ENCODE measurements at regions not wholly inside any gene's neighbourhood (a gene's known extent, or its start where the extent isn't known, plus 50 kb on each side); places are given as distances from the start of the nearest gene placed in this dataset.

DNA sequence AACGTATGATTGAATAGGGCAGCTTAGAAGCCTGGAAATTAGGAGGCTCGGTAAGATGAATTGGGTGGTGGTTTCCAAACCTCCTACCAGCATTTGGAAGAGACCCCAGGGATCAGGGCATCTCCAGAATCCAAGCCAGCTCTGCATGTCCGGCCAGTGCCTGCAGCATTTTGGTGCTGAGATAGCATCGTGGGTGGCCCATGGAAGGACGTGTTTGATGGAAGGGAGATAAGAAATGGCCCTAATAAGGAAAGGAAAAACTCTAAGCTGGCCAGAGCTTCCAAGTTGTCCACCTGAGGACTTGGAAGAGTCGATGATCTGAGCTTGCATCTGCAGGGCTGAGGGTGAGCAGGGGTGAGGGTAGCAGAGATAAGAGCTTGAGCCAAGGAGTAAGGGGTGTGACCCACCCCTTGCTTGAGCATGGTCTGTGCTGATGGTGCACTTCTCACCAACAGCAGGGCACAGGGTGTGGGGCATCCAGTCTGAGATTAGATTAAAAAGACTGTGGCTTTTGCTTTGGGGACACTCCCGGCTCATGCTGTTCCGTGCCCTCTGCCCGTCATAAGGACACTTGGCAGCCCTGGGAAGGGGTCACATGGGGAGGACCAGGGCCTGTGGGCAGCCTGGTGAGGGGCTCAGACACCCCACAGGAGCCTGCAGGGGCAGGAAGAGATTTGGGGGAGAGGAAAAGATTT is 213.2 kb downstream of the ERMARD start:
- H4K8ac ChIP-seq (ENCODE audit: low read depth, low read length): no peak overlapping the region
- H3K23ac ChIP-seq (ENCODE audit: low read length): no peak overlapping the region
- no peaks in the 10 kb centered on the region for H3K36me3 ChIP-seq (ENCODE audit: control insufficient read depth in 1 of 2, insufficient read depth in 2 of 2, low read length in 2 of 2)
- H2BK120ac ChIP-seq (ENCODE audit: insufficient read depth, low read length, poor library complexity): no peak overlapping the region
- no peaks in the 10 kb centered on the region for H3K27me3 ChIP-seq (ENCODE audit: insufficient read depth, low read length)
- no peak overlapping the region for H3K4me2 ChIP-seq (ENCODE audit: low read length)
- peaks cover 5% of the 10 kb centered on the region for H3K9me3 ChIP-seq (ENCODE audit: insufficient read depth, low read depth, low read length)
- H3K79me1 ChIP-seq (ENCODE audit: low read length): peaks cover 5% of the 10 kb centered on the region
- peaks cover 3 to 8% of the 10 kb centered on the region in 2 experiments for H3K4me1 ChIP-seq (ENCODE audit: control insufficient read depth in 1 of 2, insufficient read depth in 2 of 2, low read length in 2 of 2)
- H3K9ac ChIP-seq (ENCODE audit: low read length): no peak overlapping the region
- H2AFZ ChIP-seq (ENCODE audit: insufficient read depth, low read length, poor library complexity): no peak overlapping the region
- no peak overlapping the region for H2BK12ac ChIP-seq (ENCODE audit: low read length)
- no peaks in the 10 kb centered on the region for H3K79me2 ChIP-seq (ENCODE audit: control insufficient read depth, insufficient read depth, low read length, poor library complexity)
- no peak overlapping the region for H3K4ac ChIP-seq (ENCODE audit: low read depth, low read length)
- DNase-seq: peak; percentile 19 to 68
- no peak overlapping the region for H4K91ac ChIP-seq (ENCODE audit: low read depth, low read length)
- no CpG with 5 or more reads among the region's 9 CpGs for WGBS (ENCODE audit: extremely low coverage, insufficient coverage, insufficient read length)
- no peak overlapping the region for H3K14ac ChIP-seq (ENCODE audit: low read length)
- H3K27ac ChIP-seq (ENCODE audit: low read depth, low read length): no peak overlapping the region
- no peak overlapping the region for H4K12ac ChIP-seq (ENCODE audit: low read depth, low read length)
- H3K4me3 ChIP-seq (ENCODE audit: low read depth, low read length): no peak overlapping the region
- H2BK5ac ChIP-seq (ENCODE audit: low read depth, low read length, poor library complexity): no peak overlapping the region
- H2AK5ac ChIP-seq (ENCODE audit: low read length): no peak overlapping the region
- no peak overlapping the region for H3K18ac ChIP-seq (ENCODE audit: low read length)

GRCh38 chr6:169963581-169964297 is 212.3 kb downstream of the ERMARD start:
- Histone ChIP-seq H3K9me3 (ENCODE audit: insufficient read depth, low read depth, low read length) (peaks cover 5% of the 10 kb centered on the region), H3K14ac (ENCODE audit: low read length) (no peak overlapping the region), H2AK5ac (ENCODE audit: low read length) (no peak overlapping the region), H3K23ac (ENCODE audit: low read length) (no peak overlapping the region), H3K79me2 (ENCODE audit: control insufficient read depth, insufficient read depth, low read length, poor library complexity) (no peaks in the 10 kb centered on the region), H4K12ac (ENCODE audit: low read depth, low read length) (no peak overlapping the region), H4K91ac (ENCODE audit: low read depth, low read length) (no peak overlapping the region), H2BK120ac (ENCODE audit: insufficient read depth, low read length, poor library complexity) (no peak overlapping the region), H3K4me2 (ENCODE audit: low read length) (no peak overlapping the region), H3K36me3 (ENCODE audit: control insufficient read depth in 1 of 2, insufficient read depth in 2 of 2, low read length in 2 of 2) (no peaks in the 10 kb centered on the region), H3K4ac (ENCODE audit: low read depth, low read length) (no peak overlapping the region), H3K79me1 (ENCODE audit: low read length) (peaks cover 5% of the 10 kb centered on the region), H2AFZ (ENCODE audit: insufficient read depth, low read length, poor library complexity) (no peak overlapping the region), H3K9ac (ENCODE audit: low read length) (no peak overlapping the region), H2BK12ac (ENCODE audit: low read length) (no peak overlapping the region), H3K27ac (ENCODE audit: low read depth, low read length) (no peak overlapping the region), H3K27me3 (ENCODE audit: insufficient read depth, low read length) (no peaks in the 10 kb centered on the region), H3K18ac (ENCODE audit: low read length) (no peak overlapping the region), H2BK5ac (ENCODE audit: low read depth, low read length, poor library complexity) (no peak overlapping the region), H3K4me3 (ENCODE audit: low read depth, low read length) (no peak overlapping the region), H4K8ac (ENCODE audit: low read depth, low read length) (no peak overlapping the region), H3K4me1 (ENCODE audit: control insufficient read depth in 1 of 2, insufficient read depth in 2 of 2, low read length in 2 of 2) (peaks cover 3 to 8% of the 10 kb centered on the region in 2 experiments)
- peak; percentile 34 to 75 for DNase-seq
- WGBS (ENCODE audit: extremely low coverage, insufficient coverage, insufficient read length): no CpG with 5 or more reads among the region's 55 CpGs

GRCh38 chr6:169962604-169963469 is 211.4 kb downstream of the ERMARD start:
- Histone ChIP-seq H4K91ac (ENCODE audit: low read depth, low read length) (no peak overlapping the region), H2AK5ac (ENCODE audit: low read length) (no peak overlapping the region), H3K4me3 (ENCODE audit: low read depth, low read length) (no peak overlapping the region), H3K27me3 (ENCODE audit: insufficient read depth, low read length) (no peaks in the 10 kb centered on the region), H2AFZ (ENCODE audit: insufficient read depth, low read length, poor library complexity) (no peak overlapping the region), H3K9me3 (ENCODE audit: insufficient read depth, low read depth, low read length) (peaks cover 5% of the 10 kb centered on the region), H3K79me1 (ENCODE audit: low read length) (peaks cover 5% of the 10 kb centered on the region), H4K8ac (ENCODE audit: low read depth, low read length) (peak overlapping the region; percentile 12), H3K23ac (ENCODE audit: low read length) (no peak overlapping the region), H3K14ac (ENCODE audit: low read length) (no peak overlapping the region), H3K27ac (ENCODE audit: low read depth, low read length) (no peak overlapping the region), H3K4me2 (ENCODE audit: low read length) (peak overlapping the region; percentile 71), H3K36me3 (ENCODE audit: control insufficient read depth in 1 of 2, insufficient read depth in 2 of 2, low read length in 2 of 2) (no peaks in the 10 kb centered on the region), H3K4ac (ENCODE audit: low read depth, low read length) (no peak overlapping the region), H2BK120ac (ENCODE audit: insufficient read depth, low read length, poor library complexity) (peak overlapping the region; percentile 19), H2BK12ac (ENCODE audit: low read length) (no peak overlapping the region), H3K18ac (ENCODE audit: low read length) (no peak overlapping the region), H3K9ac (ENCODE audit: low read length) (no peak overlapping the region), H4K12ac (ENCODE audit: low read depth, low read length) (no peak overlapping the region), H3K79me2 (ENCODE audit: control insufficient read depth, insufficient read depth, low read length, poor library complexity) (no peaks in the 10 kb centered on the region), H2BK5ac (ENCODE audit: low read depth, low read length, poor library complexity) (no peak overlapping the region), H3K4me1 (ENCODE audit: control insufficient read depth in 1 of 2, insufficient read depth in 2 of 2, low read length in 2 of 2) (peaks cover 3 to 8% of the 10 kb centered on the region in 2 experiments)
- DNase-seq: no peak
- no CpG with 5 or more reads among the region's 44 CpGs for WGBS (ENCODE audit: extremely low coverage, insufficient coverage, insufficient read length)

- peak overlapping the region; percentile 46 for H4K91ac ChIP-seq (ENCODE audit: low read depth, low read length)
- no peak overlapping the region for H3K4ac ChIP-seq (ENCODE audit: low read depth, low read length)
- no CpG with 5 or more reads among the region's 75 CpGs for WGBS (ENCODE audit: extremely low coverage, insufficient coverage, insufficient read length)
- peak overlapping the region; percentile 28 for H2BK120ac ChIP-seq (ENCODE audit: insufficient read depth, low read length, poor library complexity)
- H2BK12ac ChIP-seq (ENCODE audit: low read length): peak overlapping the region; percentile 47
- peak overlapping the region; percentile 45 for H2AFZ ChIP-seq (ENCODE audit: insufficient read depth, low read length, poor library complexity)
- peak overlapping the region; percentile 52 for H3K4me3 ChIP-seq (ENCODE audit: low read depth, low read length)
- H3K27me3 ChIP-seq (ENCODE audit: insufficient read depth, low read length): no peaks in the 10 kb centered on the region
- peak overlapping the region; percentile 65 for H4K8ac ChIP-seq (ENCODE audit: low read depth, low read length)
- no peak overlapping the region for H3K14ac ChIP-seq (ENCODE audit: low read length)
- H4K12ac ChIP-seq (ENCODE audit: low read depth, low read length): peak overlapping the region; percentile 39
- no peak for DNase-seq
- peak overlapping the region; percentile 60 for H3K18ac ChIP-seq (ENCODE audit: low read length)
- H3K23ac ChIP-seq (ENCODE audit: low read length): no peak overlapping the region
- no peaks in the 10 kb centered on the region for H3K79me2 ChIP-seq (ENCODE audit: control insufficient read depth, insufficient read depth, low read length, poor library complexity)
- no peak overlapping the region for H2AK5ac ChIP-seq (ENCODE audit: low read length)
- no peak overlapping the region for H3K27ac ChIP-seq (ENCODE audit: low read depth, low read length)
- peaks cover 5% of the 10 kb centered on the region for H3K9me3 ChIP-seq (ENCODE audit: insufficient read depth, low read depth, low read length)
- no peak overlapping the region for H3K9ac ChIP-seq (ENCODE audit: low read length)
- no peaks in the 10 kb centered on the region for H3K36me3 ChIP-seq (ENCODE audit: control insufficient read depth in 1 of 2, insufficient read depth in 2 of 2, low read length in 2 of 2)
- H3K4me1 ChIP-seq (ENCODE audit: control insufficient read depth in 1 of 2, insufficient read depth in 2 of 2, low read length in 2 of 2): peaks cover 3 to 8% of the 10 kb centered on the region in 2 experiments
- H3K79me1 ChIP-seq (ENCODE audit: low read length): peaks cover 5% of the 10 kb centered on the region
- H3K4me2 ChIP-seq (ENCODE audit: low read length): peak overlapping the region; percentile 71
- no peak overlapping the region for H2BK5ac ChIP-seq (ENCODE audit: low read depth, low read length, poor library complexity)
These were observed 210.5 kb downstream of the ERMARD start for GRCh38 chr6:169961772-169962561.

Measured in trophoblast cell (in vitro differentiated cells and primary cell).